RWPE1 (cell line): ENCODE measurements at regions not wholly inside any gene's neighbourhood (a gene's known extent, or its start where the extent isn't known, plus 50 kb on each side); places are given as distances from the start of the nearest gene placed in this dataset.
A peak's percentile ranks its signal among the peaks of the same experiment; 100 is the strongest.

ENCODE experiments used
- CTCF ChIA-PET: fragments of 350-600 bp; sonication (Branson Sonifier 250); formaldehyde crosslinking; extraction: SDS; loops from one replicate; lab custom pipeline; 2021; lab: Yijun Ruan, JAX
- POLR2A ChIA-PET: fragments of 400-600 bp; formaldehyde crosslinking; extraction: SDS; loops from one replicate; lab custom pipeline; 2020; ENCODE audit warnings: antibody characterized with exemption; ENCODE audit not compliant: low non-redundant PET; lab: Yijun Ruan, JAX
- DNase-seq: peaks from one replicate; pipeline ENCODE4 v3.0.0; 2012; ENCODE audit warnings: low spot score
- H3K27ac ChIP-seq: fragments of 450-650 bp; 2 replicates; pipeline ENCODE4 v1.5.1; 2017
- CTCF ChIP-seq: fragments of 450-650 bp; conservative IDR thresholded peaks from 2 replicates; pipeline ENCODE4 v1.5.1; 2017; ENCODE audit warnings: low read depth, mild to moderate bottlenecking

GRCh38 chr11:112649856-112650255, 311.4 kb upstream of the NCAM1 start:
- ChIA-PET POLR2A (no interaction called here), CTCF (interaction anchor here (0.6 to 0.7 kb wide), 3 partner anchors 180 to 979 kb away, joined by 3 read pairs; no protein-coding TSS in a partner anchor)
- no peak for DNase-seq
- H3K27ac ChIP-seq, result no peak overlapping the region
- no peak for TF ChIP-seq CTCF

DNA sequence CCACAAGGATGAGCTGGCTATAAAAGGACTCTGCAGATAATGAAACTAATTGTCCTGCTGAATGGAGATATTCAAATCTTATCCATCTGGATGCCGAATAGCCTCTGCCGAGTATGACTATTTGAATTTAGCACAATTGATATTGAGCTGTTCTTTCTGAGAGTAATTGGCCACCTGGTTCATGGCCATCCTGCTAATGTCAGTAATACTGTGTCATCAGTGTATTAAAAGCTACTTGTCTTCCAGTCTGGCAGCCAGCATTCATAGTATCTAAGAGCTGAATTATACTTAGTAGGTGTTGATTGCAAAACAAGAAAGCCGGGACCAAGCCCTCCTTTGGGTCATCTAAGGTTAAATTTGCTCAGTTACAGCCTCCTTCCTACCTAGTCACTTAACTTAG, 310.7 kb upstream of the NCAM1 start:
- ChIA-PET POLR2A (no interaction called here), CTCF (interaction anchor here (0.6 to 0.7 kb wide), 2 partner anchors 374 to 979 kb away, joined by 3 read pairs; no protein-coding TSS in a partner anchor)
- DNase-seq, result no peak
- no peak overlapping the region for H3K27ac ChIP-seq
- TF ChIP-seq CTCF, result no peak

GRCh38 chr11:112651386-112651785, 309.8 kb upstream of the NCAM1 start:
- CTCF ChIA-PET, result interaction anchor here (0.6 to 1.0 kb wide), 2 partner anchors 179 to 351 kb away, joined by 3 read pairs; no protein-coding TSS in a partner anchor
- no peak for DNase-seq
- no peak for TF ChIP-seq CTCF
- POLR2A ChIA-PET, result no interaction called here
- no peak overlapping the region for H3K27ac ChIP-seq

DNA sequence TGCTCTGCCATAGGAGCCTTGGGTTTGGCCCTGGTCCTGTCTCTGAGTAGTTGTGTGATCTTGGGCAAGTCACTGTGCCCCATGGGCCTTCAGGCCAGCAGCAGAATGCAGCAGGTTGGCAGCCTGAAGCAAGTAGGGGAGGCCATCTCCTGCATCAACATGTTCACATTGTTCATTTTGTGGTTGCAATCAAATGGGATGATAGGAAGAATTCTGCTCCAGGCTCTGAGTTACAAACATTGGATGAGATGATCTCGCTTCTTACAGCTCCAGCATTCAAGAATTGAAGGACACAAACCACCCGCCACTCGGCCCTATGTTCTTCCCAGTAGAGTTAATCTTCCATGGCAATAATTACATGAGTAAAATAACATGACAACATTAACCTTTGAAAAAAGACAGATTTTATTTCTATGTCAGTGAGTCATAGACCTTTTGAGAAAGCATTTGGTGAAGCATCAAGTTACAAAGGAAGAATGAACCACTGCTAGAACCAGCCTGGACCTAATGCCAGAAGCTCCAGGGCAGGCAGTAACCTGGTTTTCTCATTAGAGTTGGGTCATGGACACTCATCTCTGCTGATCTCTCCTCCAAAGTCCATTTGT, 308.3 kb upstream of the NCAM1 start:
- DNase-seq, result peak; percentile 27
- peak overlapping the region; percentile 66 for H3K27ac ChIP-seq
- no peak for TF ChIP-seq CTCF
- ChIA-PET POLR2A (no interaction called here), CTCF (interaction anchor here (0.6 to 1.2 kb wide), 2 partner anchors 142 to 422 kb away, joined by 3 to 4 read pairs; no protein-coding TSS in a partner anchor)

DNA sequence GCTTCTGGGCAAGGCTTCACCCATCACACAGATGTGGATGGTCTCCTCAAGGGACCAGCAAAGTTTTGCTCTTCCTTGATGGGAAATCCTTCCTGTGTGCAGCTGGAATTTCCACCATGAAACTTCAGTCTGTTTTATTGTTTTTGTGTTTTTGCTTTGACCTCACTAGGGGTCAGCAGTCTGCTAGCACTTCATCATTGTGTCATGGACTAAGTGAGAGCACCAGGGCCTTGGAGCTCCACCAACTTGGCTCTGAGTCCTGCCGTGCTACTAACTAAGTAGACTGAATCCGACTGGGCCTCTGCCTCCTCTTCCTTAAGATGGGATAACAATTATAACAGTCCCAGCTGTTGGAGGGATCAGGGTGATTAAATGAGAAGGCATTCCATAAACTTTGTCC, 305.8 kb upstream of the NCAM1 start:
- CTCF ChIA-PET, result no interaction called here
- TF ChIP-seq CTCF, result no peak
- H3K27ac ChIP-seq, result no peak overlapping the region
- DNase-seq, result no peak
- POLR2A ChIA-PET, result no interaction called here

- peak overlapping the region; percentile 71 for H3K27ac ChIP-seq
- CTCF ChIA-PET, result interaction anchor here (0.6 kb wide), 1 partner anchor 343 kb away, joined by 4 read pairs; no protein-coding TSS in a partner anchor
- peak; percentile 54 for DNase-seq
- TF ChIP-seq CTCF, result no peak
- POLR2A ChIA-PET, result interaction anchor here (0.7 kb wide), 1 partner anchor 44 kb away, joined by 3 read pairs; no protein-coding TSS in a partner anchor
Measured at GRCh38 chr11:112656772-112657428, 304.3 kb upstream of the NCAM1 start.
